Panc1 (cell line): ENCODE measurements at regions not wholly inside any gene's neighbourhood (a gene's known extent, or its start where the extent isn't known, plus 50 kb on each side); places are given as distances from the start of the nearest gene placed in this dataset.

Experiments used
- ATAC-seq: fragments of 200-7000 bp; cut with Tn5 transposase; 2 replicates; pipeline ENCODE4 v1.9.1; 2020; ENCODE audit warnings: mild to moderate bottlenecking, moderate library complexity
- BruUV-seq: library from RNA; stranded (reverse); fragments of 400-500 nt; replicated peaks from 2 replicates; lab custom pipeline; 2021; lab: Mats Ljungman, UMichigan
- CTCF ChIA-PET: fragments of 300-600 bp; sonication (Branson Sonifier 250); formaldehyde crosslinking; loops from one replicate; lab custom pipeline; 2022; ENCODE audit warnings: antibody characterized with exemption; lab: Charles Lee
- POLR2A ChIA-PET: fragments of 300-600 bp; sonication (Branson Sonifier 250); formaldehyde crosslinking; loops from one replicate; lab custom pipeline; 2022; ENCODE audit warnings: antibody characterized with exemption; lab: Charles Lee
- DNase-seq: peaks from one replicate; pipeline ENCODE4 v3.0.0-alpha.2; 2010; ENCODE audit warnings: low read depth, low spot score
- H3K27ac ChIP-seq: 2 replicates; pipeline ENCODE4 v1.5.1; 2011; ENCODE audit warnings: mild to moderate bottlenecking, low read length, inconsistent platforms
- H3K27me3 ChIP-seq: fragments of 200-500 bp; sonication (Bioruptor generic); 2 replicates; pipeline ENCODE4 v1.6.0; 2014; ENCODE audit warnings: low read length, inconsistent platforms; ENCODE audit not compliant: control insufficient read depth, insufficient read depth
- H3K36me3 ChIP-seq: fragments of 200-500 bp; sonication (Bioruptor generic); 2 replicates; pipeline ENCODE4 v1.5.1; 2014; ENCODE audit warnings: inconsistent platforms, mild to moderate bottlenecking, low read length, moderate library complexity; ENCODE audit not compliant: control insufficient read depth, insufficient read depth
- H3K4me1 ChIP-seq: 2 replicates; pipeline ENCODE4 v1.5.1; 2011; ENCODE audit warnings: inconsistent platforms, mild to moderate bottlenecking, low read length, moderate library complexity; ENCODE audit not compliant: control insufficient read depth, insufficient read depth
- H3K4me3 ChIP-seq, 2 experiments: 2 replicates each; pipeline ENCODE4 v1.5.1; 2011 to 2012; ENCODE audit warnings: low read depth in 2 of 2, low read length in 2 of 2, mild to moderate bottlenecking in 2 of 2, inconsistent platforms in 1 of 2, moderate library complexity in 1 of 2
- H3K9me3 ChIP-seq: fragments of 200-500 bp; sonication (Bioruptor generic); 2 replicates; pipeline ENCODE4 v1.5.1; 2014; ENCODE audit warnings: low read depth, mild to moderate bottlenecking, inconsistent platforms, low read length, moderate library complexity; ENCODE audit not compliant: control insufficient read depth, insufficient read depth
- CTCF ChIP-seq: fragments of 450-650 bp; IDR thresholded peaks from 2 replicates; pipeline ENCODE4 v1.5.1; 2017; ENCODE audit warnings: mild to moderate bottlenecking
- POLR2AphosphoS5 ChIP-seq: IDR thresholded peaks from 2 replicates; pipeline ENCODE4 v1.6.1; 2012; ENCODE audit warnings: mild to moderate bottlenecking, low read depth, low read length, moderate library complexity
- REST ChIP-seq, 2 experiments: IDR thresholded peaks; 2 replicates each; pipeline ENCODE4 v1.6.1; 2011 to 2012; ENCODE audit warnings: low read depth in 2 of 2, control low read depth in 1 of 2, low read length in 1 of 2, mild to moderate bottlenecking in 1 of 2, moderate library complexity in 1 of 2; ENCODE audit not compliant: insufficient read depth in 1 of 2
- SIN3A ChIP-seq: IDR thresholded peaks from 2 replicates; pipeline ENCODE4 v1.6.1; 2012; ENCODE audit warnings: low read depth, mild to moderate bottlenecking, low read length, moderate library complexity, borderline replicate concordance; ENCODE audit not compliant: insufficient read depth
- TCF7L2 ChIP-seq: IDR thresholded peaks from 2 replicates; pipeline ENCODE4 v1.6.1; 2011; ENCODE audit warnings: mild to moderate bottlenecking, low read depth, low read length, inconsistent platforms
- in situ Hi-C: cut with HindIII; loops from 2 replicates; pipeline ENCODE4 v1.10.0; 2016; ENCODE audit warnings: low sequenced_read_pairs, low pct_unique_long_range_greater_than_20kb
- intact Hi-C: fragments of 100-400 bp; cut with micrococcal nuclease; formaldehyde crosslinking; loops from one replicate; pipeline ENCODE4 v1.10.0; 2022; ENCODE audit not compliant: unreplicated experiment

- no peaks in the 10 kb centered on the region for H3K36me3 ChIP-seq
- CTCF ChIA-PET, result no interaction called here
- no peak overlapping the region for H3K27ac ChIP-seq
- in situ Hi-C loops (no loop called here), intact Hi-C loops (no loop called here)
- ATAC-seq, result no peak
- H3K9me3 ChIP-seq, result no peaks in the 10 kb centered on the region
- no peak overlapping the region for H3K4me3 ChIP-seq
- TF ChIP-seq TCF7L2 (no peak), CTCF (no peak), SIN3A (no peak), REST (IDR thresholded peaks at IDR 0.05; ENCODE audit: insufficient read depth in 1 of 2, low read depth in 2 of 2, low read length in 1 of 2) (no peak), POLR2AphosphoS5 (no peak)
- no peaks in the 10 kb centered on the region for H3K4me1 ChIP-seq
- POLR2A ChIA-PET, result no interaction called here
- no TSS peak for BruUV-seq
- H3K27me3 ChIP-seq, result no peaks in the 10 kb centered on the region
- no peak for DNase-seq
Observed at GRCh38 chr10:55966101-55966500, 395.0 kb downstream of the ZWINT start.

GRCh38 chr10:55943403-55943802 is 417.7 kb downstream of the ZWINT start:
- Histone ChIP-seq H3K4me3 (no peak overlapping the region), H3K9me3 (no peaks in the 10 kb centered on the region), H3K36me3 (no peaks in the 10 kb centered on the region), H3K4me1 (no peaks in the 10 kb centered on the region), H3K27me3 (no peaks in the 10 kb centered on the region), H3K27ac (no peak overlapping the region)
- DNase-seq (no peak), ATAC-seq (no peak)
- intact Hi-C loops (no loop called here), in situ Hi-C loops (no loop called here)
- BruUV-seq, result no TSS peak
- POLR2A ChIA-PET, result no interaction called here
- TF ChIP-seq SIN3A (no peak), REST (IDR thresholded peaks at IDR 0.05; ENCODE audit: insufficient read depth in 1 of 2, low read depth in 2 of 2, low read length in 1 of 2) (no peak), POLR2AphosphoS5 (no peak), TCF7L2 (no peak), CTCF (no peak)
- CTCF ChIA-PET, result no interaction called here
